GM19467 (cell line): ENCODE measurements at regions not wholly inside any gene's neighbourhood (a gene's known extent, or its start where the extent isn't known, plus 50 kb on each side); places are given as distances from the start of the nearest gene placed in this dataset.
"Not testable (repeated sequence)": the region's sequence is repeated elsewhere in the genome, so short reads cannot be mapped to it uniquely, and the experiment has no call there.

Experiments
- ATAC-seq: cut with Tn5 transposase; IDR thresholded peaks from one replicate; pipeline ENCODE4 v1.9.1; 2021; ENCODE audit warnings: mild to moderate bottlenecking, moderate library complexity; ENCODE audit not compliant: unreplicated experiment

DNA sequence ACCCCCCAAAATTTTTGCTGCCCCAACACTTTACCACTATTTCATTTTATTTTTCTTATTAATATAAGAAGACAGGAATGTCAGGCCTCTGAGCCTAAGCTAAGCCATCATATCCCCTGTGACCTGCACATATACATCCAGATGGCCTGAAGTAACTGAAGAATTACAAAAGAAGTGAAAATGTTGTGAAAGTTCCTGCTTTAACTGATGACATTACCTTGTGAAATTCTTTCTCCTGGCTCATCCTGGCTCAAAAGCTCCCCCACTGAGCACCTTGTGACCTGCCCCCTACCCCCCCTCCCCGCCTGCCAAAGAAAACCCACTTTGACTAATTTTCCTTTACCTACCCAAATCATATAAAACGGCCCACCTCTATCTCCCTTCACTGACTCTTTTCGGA is 200.3 kb upstream of the FKBP1C start:
- not testable (repeated sequence) for ATAC-seq

DNA sequence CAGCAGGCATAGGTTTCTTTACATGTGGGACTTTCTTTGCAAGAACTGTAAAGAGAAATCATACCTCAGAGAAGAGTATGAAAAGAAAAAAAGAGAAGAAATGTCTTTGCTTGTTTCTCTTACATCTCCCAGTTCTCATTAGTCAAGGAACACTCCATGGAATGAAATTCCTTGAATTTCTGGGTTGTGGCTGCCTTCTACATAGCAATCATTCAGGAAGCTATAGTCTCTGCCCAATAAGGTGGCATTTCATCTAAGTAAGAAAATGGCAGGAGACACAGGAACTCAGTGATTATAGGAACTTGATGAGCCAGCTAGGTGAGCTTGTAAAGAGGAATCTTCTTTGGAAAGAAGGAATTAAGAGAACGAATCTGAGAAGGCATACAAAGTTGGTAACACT is 197.0 kb upstream of the FKBP1C start:
- no peak for ATAC-seq

DNA sequence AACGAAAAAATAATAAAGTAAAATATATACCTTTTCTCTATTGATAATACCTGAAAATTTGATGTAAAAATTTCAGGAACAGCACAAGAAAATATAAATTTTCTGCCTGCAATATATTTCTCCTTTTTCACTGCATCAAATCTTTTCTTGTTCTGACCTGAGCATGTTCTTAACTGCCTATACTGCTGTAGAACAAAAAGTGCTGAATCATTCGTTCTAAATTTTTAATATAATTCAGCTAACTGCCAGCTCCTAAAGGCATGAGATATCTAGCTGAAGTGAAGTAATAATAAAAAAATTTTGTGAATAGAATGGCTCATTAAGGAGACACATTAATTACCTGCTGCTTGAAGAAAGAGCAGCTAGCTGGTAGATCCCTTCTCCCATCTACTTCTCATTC is 188.6 kb upstream of the FKBP1C start:
- no peak for ATAC-seq

DNA sequence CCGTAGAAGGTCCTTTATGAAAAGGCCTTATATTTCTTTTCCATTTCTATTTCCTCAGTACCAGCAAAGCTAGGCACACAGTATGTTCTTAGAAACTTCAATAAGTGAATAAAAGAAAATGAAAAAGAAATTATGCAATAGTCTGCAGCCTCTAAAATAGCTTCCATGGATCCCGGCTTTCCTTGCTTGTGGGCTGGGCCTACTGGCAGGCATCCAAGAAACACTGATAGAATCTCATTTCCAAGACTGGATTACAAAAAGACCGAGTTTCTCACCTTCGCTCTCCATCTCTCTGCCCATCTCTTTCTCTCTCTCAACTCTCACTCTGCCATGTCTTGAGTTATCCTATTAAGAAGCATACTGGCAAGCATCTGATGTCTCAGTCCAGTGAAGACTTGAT is 187.5 kb upstream of the FKBP1C start:
- ATAC-seq: no peak

DNA sequence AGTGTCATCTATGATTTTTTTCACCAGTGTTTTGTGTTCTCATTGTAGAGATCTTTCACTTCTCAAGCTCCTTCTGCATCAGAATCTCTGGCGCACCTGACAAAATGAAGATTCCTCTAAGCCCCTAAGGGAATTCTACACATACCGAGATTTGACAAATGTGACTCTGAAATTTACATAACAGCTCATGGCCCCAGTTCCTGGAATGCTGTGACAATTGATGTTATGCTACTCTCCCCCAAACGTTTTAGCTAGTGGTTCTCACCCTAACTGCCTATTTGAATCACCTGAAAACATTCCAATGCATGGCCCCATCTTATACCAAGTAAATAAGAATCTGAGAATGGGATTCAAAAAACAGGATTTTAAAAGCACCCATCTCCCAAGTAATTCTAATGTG is 162.1 kb upstream of the FKBP1C start:
- no peak for ATAC-seq

DNA sequence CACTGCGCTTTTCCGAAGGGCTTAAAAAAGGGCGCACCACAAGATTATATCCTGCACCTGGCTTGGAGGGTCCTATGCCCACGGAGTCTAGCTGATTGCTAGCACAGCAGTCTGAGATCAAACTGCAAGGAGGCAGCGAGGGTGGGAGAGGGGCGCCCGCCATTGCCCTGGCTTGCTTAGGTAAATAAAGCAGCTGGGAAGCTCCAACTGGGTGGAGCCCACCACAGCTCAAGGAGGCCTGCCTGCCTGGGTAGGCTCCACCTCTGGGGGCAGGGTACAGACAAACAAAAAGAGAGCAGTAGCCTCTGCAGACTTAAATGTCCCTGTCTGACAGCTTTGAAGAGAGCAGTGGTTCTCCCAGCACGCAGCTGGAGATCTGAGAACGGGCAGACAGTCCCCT is 158.1 kb upstream of the FKBP1C start:
- not testable (repeated sequence) for ATAC-seq

DNA sequence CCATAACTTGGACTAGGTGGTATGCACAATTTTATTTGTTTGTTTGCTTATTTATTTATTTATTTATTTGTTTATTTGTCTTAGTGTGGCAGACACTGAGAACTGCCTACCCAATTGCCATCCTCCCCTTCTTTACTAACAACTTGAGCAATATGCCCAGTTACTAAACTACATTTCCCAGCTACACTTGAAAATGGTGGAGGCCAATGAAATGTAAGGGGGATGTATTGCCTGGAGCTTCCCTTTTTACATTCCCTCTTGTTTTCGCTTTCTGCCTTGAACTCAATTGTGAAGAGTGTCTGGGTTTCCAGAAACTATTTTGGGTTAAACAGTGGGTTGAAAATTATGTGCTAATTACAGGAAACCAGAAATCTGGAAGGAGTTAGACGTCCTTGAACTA is 152.7 kb upstream of the FKBP1C start:
- ATAC-seq: no peak

DNA sequence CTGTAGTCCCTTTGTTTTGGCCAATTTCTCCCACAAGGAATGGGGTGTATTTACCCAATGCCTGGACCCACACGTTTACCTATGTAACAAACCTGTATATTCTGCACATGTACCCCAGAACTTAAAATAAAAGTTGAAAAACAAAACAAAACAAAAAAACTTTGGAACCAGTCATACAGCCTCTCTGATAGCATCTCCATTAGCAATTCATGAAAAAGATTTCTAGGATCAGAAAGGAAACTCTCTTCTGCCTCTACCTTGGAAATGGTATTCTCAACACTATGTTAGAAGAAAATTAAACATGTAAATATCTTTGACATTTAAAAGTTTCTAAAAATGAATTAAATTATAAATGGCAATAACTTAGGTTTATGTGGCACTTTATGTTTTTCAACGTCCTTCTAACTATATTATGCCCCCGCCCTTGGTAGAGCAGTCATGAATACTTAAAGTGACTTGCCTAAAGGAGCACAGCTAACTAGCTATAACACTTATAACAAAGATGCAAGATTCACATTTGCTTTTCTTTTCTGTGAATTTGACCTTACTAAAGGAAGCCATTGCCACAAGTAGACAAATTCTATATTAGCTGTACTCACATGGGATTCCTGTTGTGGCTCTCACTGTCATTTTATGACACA is 147.5 kb upstream of the FKBP1C start:
- ATAC-seq: no peak

DNA sequence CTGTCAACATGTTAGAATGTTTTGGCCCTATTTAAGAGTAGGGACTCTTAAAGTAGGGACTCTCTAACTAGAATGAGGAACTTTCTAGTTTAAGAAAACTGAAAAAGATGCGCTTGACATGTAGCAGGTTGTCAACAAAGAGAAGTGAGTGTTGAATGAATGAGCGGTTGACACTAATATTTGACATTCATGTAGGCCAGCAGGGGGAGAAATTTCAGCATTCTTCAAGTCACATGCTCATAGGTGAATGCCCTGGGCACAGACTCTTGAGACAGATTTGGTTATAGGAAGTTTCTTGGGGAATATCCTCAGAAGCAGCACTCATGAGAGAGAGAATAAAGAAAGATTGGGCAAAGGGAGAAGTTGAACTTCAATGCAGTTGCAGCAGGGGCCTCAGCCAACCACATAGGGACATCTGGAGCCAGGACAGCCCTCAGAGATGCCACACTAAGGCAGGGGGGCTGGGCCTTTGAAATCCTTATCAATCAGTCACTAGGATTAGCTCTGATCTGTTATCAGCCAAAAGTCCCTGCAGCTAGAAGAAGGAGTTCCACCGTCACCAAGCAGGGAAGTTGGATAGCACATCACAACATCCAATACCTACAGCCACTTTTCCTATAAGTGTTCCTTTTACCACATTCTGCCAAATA is 145.1 kb upstream of the FKBP1C start:
- no peak for ATAC-seq

DNA sequence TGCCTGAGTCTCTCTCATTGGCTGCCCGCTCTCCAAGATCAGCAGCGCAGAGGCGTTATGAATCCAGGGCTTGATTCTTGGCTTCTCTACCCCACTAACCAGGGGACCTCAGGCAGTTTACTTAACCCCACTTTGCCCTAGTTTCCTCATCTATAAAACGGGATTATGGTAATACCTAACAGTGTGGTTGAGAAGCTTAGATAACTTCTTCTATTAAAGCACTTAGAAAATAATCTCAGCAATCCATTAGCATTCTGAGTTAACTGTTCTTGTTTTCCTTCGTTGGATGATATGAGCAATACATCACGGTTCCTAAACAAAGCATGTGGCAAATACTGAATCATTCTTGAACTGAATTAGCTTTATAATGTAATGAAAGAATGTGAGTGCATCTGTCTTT is 116.3 kb upstream of the FKBP1C start:
- ATAC-seq: no peak

DNA sequence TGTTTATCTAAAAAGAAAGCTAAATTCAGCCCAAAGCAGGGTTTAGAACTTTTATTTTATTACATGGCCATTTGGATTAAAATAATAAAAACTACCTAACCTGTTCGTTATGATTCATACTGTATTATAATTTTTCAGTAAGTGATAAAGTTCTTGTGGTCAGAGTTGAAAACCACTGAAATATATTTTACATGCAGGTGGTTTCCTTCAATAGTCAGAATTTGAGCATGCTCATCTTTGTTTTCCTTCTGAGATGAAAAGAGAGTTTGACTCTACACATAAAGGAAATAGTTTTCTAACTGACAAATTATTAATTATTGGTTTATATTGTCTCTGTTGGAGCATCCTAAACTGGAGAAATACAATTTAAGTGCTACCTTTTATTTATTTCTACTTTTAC is 114.0 kb upstream of the FKBP1C start:
- peak; percentile 58 for ATAC-seq

DNA sequence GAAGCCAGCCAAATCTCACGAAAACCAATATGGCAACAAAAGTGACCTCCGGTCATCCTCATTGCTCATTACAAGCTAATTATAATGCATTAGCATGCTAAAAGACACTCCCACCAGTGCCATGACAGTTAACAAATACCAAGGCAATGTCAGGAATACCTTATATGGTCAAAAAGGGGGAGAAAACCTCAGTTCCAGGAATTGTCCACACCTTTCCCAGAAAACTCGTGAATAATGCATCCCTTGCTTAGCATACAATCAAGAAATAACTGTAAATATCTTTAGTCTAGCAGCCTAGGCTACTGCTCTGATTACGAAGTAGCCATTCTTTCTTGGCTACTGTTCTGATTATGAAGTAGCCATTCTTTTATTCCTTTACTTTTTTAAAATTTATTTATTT is 112.5 kb upstream of the FKBP1C start:
- ATAC-seq: no peak

DNA sequence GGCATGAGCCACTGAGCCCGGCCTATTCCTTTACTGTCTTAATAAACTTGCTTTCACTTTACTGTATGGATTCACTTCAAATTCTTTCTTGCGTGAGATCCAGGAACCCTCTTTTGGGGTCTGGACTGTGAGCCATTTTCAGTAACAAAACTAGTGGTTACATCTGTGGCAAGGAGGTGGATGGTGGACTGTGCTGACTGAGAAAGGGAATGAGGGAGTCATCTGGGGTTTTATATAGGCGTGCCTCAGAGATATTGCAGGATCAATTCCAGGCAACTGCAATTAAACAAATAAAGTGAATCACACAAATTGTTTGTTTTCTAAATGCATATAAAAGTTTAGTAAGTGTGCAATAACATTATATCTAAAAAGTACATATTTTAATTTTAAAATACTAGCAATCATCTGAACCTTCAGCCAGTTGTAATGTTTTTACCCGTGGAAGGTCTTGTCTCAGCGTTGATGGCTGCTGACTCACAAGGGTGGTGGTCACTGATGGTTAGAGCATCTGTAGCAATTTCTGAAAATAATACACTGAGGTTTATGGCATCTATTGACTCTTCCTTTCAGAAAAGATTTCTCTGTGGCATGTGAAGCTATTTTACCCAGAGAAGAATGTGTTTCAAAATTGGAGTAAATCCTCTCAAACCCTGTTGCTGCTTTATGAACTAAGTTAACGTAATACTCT is 111.4 kb upstream of the FKBP1C start:
- no peak for ATAC-seq

DNA sequence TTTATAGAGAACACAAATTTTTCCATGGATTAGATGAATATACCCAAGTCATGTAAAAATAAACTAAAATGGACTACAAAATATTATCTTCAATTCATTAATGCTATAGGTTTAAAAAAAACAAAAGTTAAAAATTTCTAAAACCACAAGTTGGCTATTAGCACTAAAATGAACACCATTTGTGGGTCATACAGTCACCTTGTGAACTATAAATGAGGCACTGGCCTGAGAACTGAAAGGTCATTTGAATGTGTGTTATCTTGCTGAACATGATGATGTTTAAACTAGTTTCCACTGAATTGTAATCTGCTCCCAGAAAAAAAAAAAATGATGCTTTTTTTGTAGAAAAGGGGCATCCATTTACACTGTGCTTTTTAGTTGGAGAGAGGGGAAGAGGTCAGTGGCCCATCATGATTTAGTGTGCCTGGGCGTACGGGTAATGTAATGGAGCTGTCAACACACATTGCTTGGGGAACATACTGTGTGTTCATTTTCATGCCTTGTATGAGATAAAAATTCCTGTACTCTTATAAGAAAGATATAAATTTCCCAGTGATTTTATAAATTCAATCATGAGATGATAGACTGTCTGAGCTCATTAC is 96.6 kb upstream of the FKBP1C start:
- peak; percentile 67 for ATAC-seq

DNA sequence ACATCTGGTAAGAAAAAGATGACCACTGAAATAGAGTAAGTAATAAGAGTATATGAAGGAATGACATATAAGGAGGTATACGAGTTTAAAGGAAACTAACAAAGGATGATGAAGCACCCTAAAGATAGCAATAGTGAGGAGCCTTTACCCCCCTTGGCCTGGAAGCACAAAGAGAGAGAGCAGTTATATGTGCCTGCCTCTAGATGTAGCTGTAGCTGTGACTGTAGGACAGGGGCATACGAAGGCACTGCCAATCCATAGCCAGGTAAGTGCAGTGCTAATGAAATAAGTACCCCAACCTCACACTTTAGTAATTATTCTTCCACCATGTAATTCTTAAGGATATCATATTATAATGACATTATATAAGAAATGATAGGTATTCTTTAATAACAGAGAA is 90.1 kb upstream of the FKBP1C start:
- ATAC-seq: no peak

DNA sequence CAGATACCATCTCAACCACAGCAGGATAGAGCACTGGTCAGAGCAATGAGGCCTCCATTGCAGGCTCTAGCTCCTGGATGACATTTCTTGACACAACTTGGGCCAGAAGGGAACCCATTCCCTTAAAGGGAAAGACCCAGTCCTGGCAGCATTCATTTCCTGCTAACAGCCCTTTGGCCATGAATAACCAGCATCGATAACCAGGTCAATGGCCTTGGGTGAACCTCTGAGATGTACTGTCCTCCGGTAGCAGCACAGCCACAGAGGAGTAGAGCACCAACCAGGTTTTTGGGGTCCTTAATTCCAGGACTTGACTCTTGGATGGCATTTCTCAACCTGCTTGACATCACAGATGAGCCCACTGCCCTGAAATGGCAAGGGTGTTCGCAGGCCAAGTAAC is 71.2 kb upstream of the FKBP1C start:
- ATAC-seq: no peak

DNA sequence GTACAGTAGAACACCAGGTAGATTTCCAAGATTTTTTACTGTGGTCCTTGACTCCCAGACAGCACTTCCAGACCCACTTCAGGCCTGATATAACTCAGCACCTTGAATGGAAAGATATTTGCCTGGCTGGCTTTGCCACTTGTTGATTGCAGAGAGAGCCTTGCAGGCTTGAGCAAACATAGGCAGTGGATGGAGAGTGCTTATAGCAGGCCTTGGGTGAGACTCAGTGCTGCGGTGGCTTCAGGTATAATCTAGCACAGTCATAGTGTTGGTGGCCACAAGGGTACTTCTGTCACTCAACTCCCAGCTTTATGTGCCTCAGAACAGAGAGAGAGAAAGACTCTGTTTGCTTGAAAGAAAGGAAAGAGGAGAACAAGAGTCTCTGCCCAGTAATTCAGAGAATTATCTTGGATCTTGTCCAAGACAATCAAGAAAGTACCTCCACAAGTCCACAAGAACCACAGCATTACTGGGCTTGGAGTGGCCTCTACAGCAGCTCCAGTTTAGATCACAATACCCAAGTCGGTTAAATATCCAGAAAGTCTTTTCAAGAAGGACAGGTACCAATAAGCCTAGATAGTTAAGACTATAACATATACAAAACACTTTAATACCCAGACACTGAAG is 70.5 kb upstream of the FKBP1C start:
- ATAC-seq: no peak

DNA sequence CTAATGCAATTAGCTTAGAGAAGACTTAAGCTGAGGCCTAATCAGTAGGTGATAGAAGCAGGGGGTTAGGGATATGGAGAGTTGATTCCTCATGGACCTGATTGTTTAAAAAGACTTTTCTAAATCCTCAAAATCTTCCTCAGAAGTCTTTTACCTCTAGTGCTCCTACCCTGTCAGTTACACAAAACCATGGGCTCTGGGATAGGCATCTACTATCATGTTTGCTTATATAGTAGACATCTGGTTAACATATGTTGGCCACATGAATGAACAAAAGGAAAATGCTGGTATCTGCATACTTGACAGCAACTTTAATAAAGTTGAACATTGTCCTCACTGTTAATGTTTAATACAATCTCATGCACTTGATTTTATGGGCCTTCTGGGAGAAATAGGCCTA is 61.5 kb upstream of the FKBP1C start:
- ATAC-seq: no peak

DNA sequence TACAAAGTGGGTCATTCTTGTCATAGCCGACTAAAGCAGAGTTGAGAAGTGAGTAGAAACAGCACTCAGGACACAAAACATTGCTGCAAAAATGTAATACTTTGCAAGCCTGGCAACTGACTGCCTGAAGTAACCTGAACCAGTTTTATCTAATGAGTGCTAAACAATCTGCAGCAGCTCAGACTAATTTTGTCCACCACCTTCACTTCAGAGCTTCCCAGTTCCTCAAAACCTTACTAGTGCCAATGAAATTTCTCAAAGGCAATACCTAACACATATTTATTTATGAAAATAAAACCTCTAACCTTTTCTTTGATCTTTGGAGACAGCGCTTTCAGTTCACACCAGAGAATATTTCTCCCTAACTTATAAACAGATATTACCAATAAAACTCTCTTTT is 56.7 kb upstream of the FKBP1C start:
- ATAC-seq: no peak
